ENCODE measurements at regions not wholly inside any gene's neighbourhood (a gene's known extent, or its start where the extent isn't known, plus 50 kb on each side); places are given as distances from the start of the nearest gene placed in this dataset.

- TF ChIP-seq TRIM22 (IDR thresholded peaks at IDR 0.05) (no peak), KLF13 (CRISPR knock-in tag; IDR thresholded peaks at IDR 0.05) (no peak), JARID2 (CRISPR knock-in tag; IDR thresholded peaks at IDR 0.05; ENCODE audit: insufficient replicate concordance) (no peak), KAT2B (IDR thresholded peaks at IDR 0.05; ENCODE audit: borderline replicate concordance, low read depth, low read length) (no peak), PRDM10 (CRISPR knock-in tag; IDR thresholded peaks at IDR 0.05; ENCODE audit: low read depth) (no peak), ZNF460 (CRISPR knock-in tag; IDR thresholded peaks at IDR 0.05; ENCODE audit: borderline replicate concordance) (no peak), ZMYM4 (CRISPR knock-in tag; IDR thresholded peaks at IDR 0.05) (peak; percentile 77), FOXO4 (CRISPR knock-in tag; conservative IDR thresholded peaks at IDR 0.05) (no peak), RBM22 (optimal IDR thresholded peaks at IDR 0.05; ENCODE audit: low read length) (no peak), NR2F6 (IDR thresholded peaks at IDR 0.05) (no peak; the same call in 1 of the 2 replicates), NR2F6 (CRISPR knock-in tag; IDR thresholded peaks at IDR 0.05) (peak; percentile 66; the same call in 1 of the 2 replicates), ZNF33B (CRISPR knock-in tag; IDR thresholded peaks at IDR 0.05) (no peak), DNMT1 (CRISPR knock-in tag; IDR thresholded peaks at IDR 0.05) (no peak), ZNF446 (CRISPR knock-in tag; IDR thresholded peaks at IDR 0.05) (no peak), ZNF510 (CRISPR knock-in tag; IDR thresholded peaks at IDR 0.05; ENCODE audit: low read depth) (no peak), NFKBIZ (CRISPR knock-in tag; IDR thresholded peaks at IDR 0.05) (no peak), NKX3-1 (CRISPR knock-in tag; IDR thresholded peaks at IDR 0.05) (no peak), ZNF879 (CRISPR knock-in tag; IDR thresholded peaks at IDR 0.05) (no peak), ZNF550 (CRISPR knock-in tag; IDR thresholded peaks at IDR 0.05; ENCODE audit: borderline replicate concordance) (no peak), TRAFD1 (CRISPR knock-in tag; IDR thresholded peaks at IDR 0.05; ENCODE audit: borderline replicate concordance) (no peak), HNF4G (IDR thresholded peaks at IDR 0.05; ENCODE audit: borderline replicate concordance, low read depth, low read length) (no peak), HNF4G (CRISPR knock-in tag; IDR thresholded peaks at IDR 0.05; ENCODE audit: borderline replicate concordance, low read depth) (no peak), NFE2L2 (IDR thresholded peaks at IDR 0.05; ENCODE audit: low read length) (no peak), ZNF850 (CRISPR knock-in tag; conservative IDR thresholded peaks at IDR 0.05) (no peak)
Measured at GRCh38 chr5:173753307-173754168, 134.6 kb upstream of the CPEB4 start (continued).

All from HepG2 (cell line).